ENCODE measurements at regions not wholly inside any gene's neighbourhood (a gene's known extent, or its start where the extent isn't known, plus 50 kb on each side); places are given as distances from the start of the nearest gene placed in this dataset.

DNA sequence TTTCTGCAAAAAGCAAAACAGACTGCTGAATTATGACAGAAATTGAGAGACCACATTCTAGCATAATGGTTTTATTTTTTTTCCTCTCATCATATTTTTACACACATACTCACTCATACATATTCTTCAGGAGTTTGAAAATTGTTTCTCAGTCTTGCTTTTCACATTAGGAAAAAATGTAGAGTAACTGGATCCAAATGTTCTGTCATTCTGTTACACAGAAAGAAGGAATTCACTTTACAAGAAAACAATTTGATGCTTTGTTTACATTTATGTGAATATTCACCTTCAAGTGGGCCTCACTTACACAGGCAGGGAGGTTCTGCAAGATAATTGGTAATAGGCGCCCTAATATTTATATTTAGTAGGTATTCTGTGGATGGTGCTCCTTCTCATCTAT is 82.0 kb downstream of the ARL4A start:
- Histone ChIP-seq H3K79me2 (ENCODE audit: low read length) (no peaks in the 10 kb centered on the region), H3K9ac (ENCODE audit: low read length) (no peak overlapping the region), H3K27me3 (ENCODE audit: low read length) (no peaks in the 10 kb centered on the region), H2AFZ (ENCODE audit: low read length) (no peak overlapping the region), H3K4me3 (ENCODE audit: low read length) (no peak overlapping the region), H3K9me3 (ENCODE audit: low read length) (no peaks in the 10 kb centered on the region), H4K20me1 (ENCODE audit: insufficient read depth, low read depth, low read length) (no peaks in the 10 kb centered on the region), H3K4me2 (ENCODE audit: low read depth, low read length, poor library complexity, severe bottlenecking) (no peak overlapping the region), H3K36me3 (ENCODE audit: insufficient read depth, low read length) (no peaks in the 10 kb centered on the region), H3K27ac (ENCODE audit: low read length) (no peak overlapping the region), H3K9me2 (replicated peaks; ENCODE audit: insufficient read depth, low read length) (no peaks in the 10 kb centered on the region), H3K4me1 (ENCODE audit: low read length) (no peaks in the 10 kb centered on the region)
- no peak for DNase-seq

DNA sequence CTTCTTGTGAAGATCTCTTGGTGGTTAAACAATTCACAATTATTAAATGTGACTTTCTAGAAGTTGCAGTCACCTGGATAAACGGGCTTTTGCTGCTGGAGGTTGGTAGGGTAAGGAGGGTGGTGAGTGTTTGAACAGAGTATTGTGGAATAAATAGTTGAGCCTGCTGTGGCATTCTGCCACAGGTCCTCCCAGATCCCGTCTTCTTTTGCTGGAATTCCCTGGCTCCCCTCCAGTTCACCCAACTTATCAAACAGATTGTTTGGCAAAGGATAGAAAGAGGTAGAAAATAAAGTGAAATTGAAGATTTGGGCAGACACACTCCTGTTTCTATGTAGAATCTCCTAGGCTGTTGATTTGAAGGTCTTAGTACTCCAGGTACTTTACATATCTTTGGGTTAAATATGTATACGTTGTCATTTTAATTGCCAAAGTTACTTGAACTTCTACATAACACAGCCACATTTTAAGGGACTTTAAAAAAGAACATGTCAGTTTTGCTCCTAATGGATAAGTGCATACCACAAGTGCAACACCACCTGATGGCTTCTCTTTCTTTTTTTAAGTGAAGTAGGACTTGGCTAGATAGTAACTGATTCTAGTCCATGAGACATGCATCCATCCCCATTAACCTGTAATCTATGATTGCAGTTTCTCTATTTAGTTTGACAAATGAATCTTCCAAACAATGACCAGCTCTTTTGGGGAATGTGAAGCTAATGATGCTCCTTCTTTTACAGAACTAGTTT is 83.0 kb downstream of the ARL4A start:
- no peak overlapping the region for H3K4me2 ChIP-seq (ENCODE audit: low read depth, low read length, poor library complexity, severe bottlenecking)
- H3K9me3 ChIP-seq (ENCODE audit: low read length), result no peaks in the 10 kb centered on the region
- no peak for DNase-seq
- H3K27me3 ChIP-seq (ENCODE audit: low read length), result no peaks in the 10 kb centered on the region
- no peak overlapping the region for H2AFZ ChIP-seq (ENCODE audit: low read length)
- H3K79me2 ChIP-seq (ENCODE audit: low read length), result no peaks in the 10 kb centered on the region
- no peaks in the 10 kb centered on the region for H3K9me2 ChIP-seq (replicated peaks; ENCODE audit: insufficient read depth, low read length)
- H3K9ac ChIP-seq (ENCODE audit: low read length), result no peak overlapping the region
- no peak overlapping the region for H3K27ac ChIP-seq (ENCODE audit: low read length)
- H3K36me3 ChIP-seq (ENCODE audit: insufficient read depth, low read length), result no peaks in the 10 kb centered on the region
- H3K4me3 ChIP-seq (ENCODE audit: low read length), result no peak overlapping the region
- H4K20me1 ChIP-seq (ENCODE audit: insufficient read depth, low read depth, low read length), result no peaks in the 10 kb centered on the region
- H3K4me1 ChIP-seq (ENCODE audit: low read length), result no peaks in the 10 kb centered on the region

DNA sequence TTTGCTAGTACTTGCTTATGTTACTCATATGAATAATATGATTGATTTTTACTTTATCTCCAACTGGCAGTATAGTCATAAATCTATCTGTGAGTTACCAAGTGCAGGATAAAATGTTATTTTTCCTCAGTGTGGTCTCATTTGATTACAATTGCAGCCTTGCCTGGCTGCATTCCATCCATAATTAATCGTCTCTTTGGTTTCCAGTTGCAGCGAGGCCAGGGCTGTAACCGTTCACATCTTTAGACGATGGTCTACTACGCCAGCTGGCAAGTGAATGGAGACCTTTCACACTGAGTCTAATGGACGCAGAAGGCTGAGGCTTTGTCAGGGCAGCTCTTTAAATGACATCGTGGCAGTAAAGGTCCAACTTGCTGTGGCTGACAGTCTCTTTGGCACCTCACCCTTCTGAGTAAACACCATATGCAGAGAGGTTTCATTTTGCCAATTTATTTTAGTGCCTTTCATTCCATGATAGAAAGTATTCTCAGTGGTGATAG is 84.0 kb downstream of the ARL4A start:
- Histone ChIP-seq H3K9me3 (ENCODE audit: low read length) (no peaks in the 10 kb centered on the region), H3K4me1 (ENCODE audit: low read length) (no peaks in the 10 kb centered on the region), H3K27ac (ENCODE audit: low read length) (no peak overlapping the region), H3K79me2 (ENCODE audit: low read length) (no peaks in the 10 kb centered on the region), H3K36me3 (ENCODE audit: insufficient read depth, low read length) (no peaks in the 10 kb centered on the region), H3K4me2 (ENCODE audit: low read depth, low read length, poor library complexity, severe bottlenecking) (no peak overlapping the region), H3K4me3 (ENCODE audit: low read length) (no peak overlapping the region), H3K27me3 (ENCODE audit: low read length) (no peaks in the 10 kb centered on the region), H4K20me1 (ENCODE audit: insufficient read depth, low read depth, low read length) (no peaks in the 10 kb centered on the region), H3K9me2 (replicated peaks; ENCODE audit: insufficient read depth, low read length) (no peaks in the 10 kb centered on the region), H3K9ac (ENCODE audit: low read length) (no peak overlapping the region), H2AFZ (ENCODE audit: low read length) (no peak overlapping the region)
- DNase-seq, result no peak

DNA sequence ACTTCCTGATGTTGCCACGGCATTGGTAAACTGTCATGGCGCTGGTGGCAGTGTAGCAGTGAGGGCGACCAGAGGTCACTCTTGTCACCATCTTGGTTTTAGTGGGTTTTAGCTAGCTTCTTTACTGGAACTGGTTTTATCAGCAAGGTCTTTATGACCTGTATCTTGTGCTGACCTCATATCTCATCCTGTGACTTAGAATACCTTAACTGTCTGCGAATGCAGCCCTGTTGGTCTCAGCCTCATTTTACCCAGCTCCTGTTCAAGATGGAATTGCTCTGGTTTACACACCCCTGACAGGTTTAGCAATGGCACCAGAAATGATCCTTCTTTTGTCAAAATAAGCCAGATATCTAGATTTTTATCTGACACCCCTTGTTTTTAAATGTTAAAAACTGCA is 85.3 kb downstream of the ARL4A start:
- no peaks in the 10 kb centered on the region for H3K27me3 ChIP-seq (ENCODE audit: low read length)
- no peaks in the 10 kb centered on the region for H3K4me1 ChIP-seq (ENCODE audit: low read length)
- DNase-seq, result no peak

DNA sequence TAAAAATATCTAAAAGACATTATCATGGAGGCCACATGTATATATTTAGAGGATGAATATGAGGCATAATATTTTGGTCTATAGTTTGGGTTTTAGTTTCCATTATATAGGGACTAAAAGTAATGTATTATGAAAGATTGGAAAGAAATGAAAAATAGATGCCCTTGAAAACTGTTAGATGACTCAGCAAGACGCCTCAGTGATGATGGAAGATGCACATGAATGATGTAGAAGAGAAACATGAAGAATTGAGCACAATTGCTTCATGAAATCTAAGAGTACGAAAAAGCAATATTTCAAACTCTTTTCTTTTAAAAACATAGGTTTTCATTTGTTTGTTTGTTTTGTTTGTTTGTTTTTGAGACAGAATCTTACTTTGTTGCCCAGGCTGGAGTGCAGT is 89.8 kb downstream of the ARL4A start:
- Histone ChIP-seq H3K4me2 (ENCODE audit: low read depth, low read length, poor library complexity, severe bottlenecking) (no peak overlapping the region), H3K4me1 (ENCODE audit: low read length) (no peaks in the 10 kb centered on the region), H3K79me2 (ENCODE audit: low read length) (no peaks in the 10 kb centered on the region), H3K27me3 (ENCODE audit: low read length) (no peaks in the 10 kb centered on the region), H3K36me3 (ENCODE audit: insufficient read depth, low read length) (no peaks in the 10 kb centered on the region), H3K9ac (ENCODE audit: low read length) (no peak overlapping the region), H2AFZ (ENCODE audit: low read length) (no peak overlapping the region), H4K20me1 (ENCODE audit: insufficient read depth, low read depth, low read length) (no peaks in the 10 kb centered on the region), H3K9me3 (ENCODE audit: low read length) (no peaks in the 10 kb centered on the region), H3K27ac (ENCODE audit: low read length) (no peak overlapping the region), H3K9me2 (replicated peaks; ENCODE audit: insufficient read depth, low read length) (no peaks in the 10 kb centered on the region), H3K4me3 (ENCODE audit: low read length) (no peak overlapping the region)
- no peak for DNase-seq

More for the DNA sequence above, 85.3 kb downstream of the ARL4A start:
- H2AFZ ChIP-seq (ENCODE audit: low read length), result no peak overlapping the region
- no peak overlapping the region for H3K4me2 ChIP-seq (ENCODE audit: low read depth, low read length, poor library complexity, severe bottlenecking)
- H3K9me3 ChIP-seq (ENCODE audit: low read length), result no peaks in the 10 kb centered on the region
- H3K4me3 ChIP-seq (ENCODE audit: low read length), result no peak overlapping the region
- no peaks in the 10 kb centered on the region for H3K79me2 ChIP-seq (ENCODE audit: low read length)
- no peaks in the 10 kb centered on the region for H3K36me3 ChIP-seq (ENCODE audit: insufficient read depth, low read length)
- H4K20me1 ChIP-seq (ENCODE audit: insufficient read depth, low read depth, low read length), result no peaks in the 10 kb centered on the region
- H3K9me2 ChIP-seq (replicated peaks; ENCODE audit: insufficient read depth, low read length), result no peaks in the 10 kb centered on the region
- H3K27ac ChIP-seq (ENCODE audit: low read length), result no peak overlapping the region
- no peak overlapping the region for H3K9ac ChIP-seq (ENCODE audit: low read length)

DNA sequence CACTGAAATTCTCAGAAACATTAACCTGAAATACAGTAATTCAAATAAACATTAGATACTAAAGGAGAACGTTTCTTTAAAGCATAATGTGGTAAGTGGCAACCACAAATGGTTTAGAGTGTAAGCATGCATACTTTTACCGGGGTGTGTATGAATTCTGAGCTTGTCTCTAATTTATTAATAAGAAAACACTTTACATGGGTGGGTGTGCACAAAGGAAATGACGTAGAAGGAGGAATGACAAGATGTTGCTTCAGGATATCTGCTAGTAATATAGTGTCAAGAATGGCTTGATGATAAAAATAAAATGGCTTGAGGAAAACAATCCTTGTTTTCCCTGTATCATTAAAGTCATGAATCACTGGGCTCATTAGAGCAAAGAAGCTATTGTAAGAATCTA is 92.5 kb downstream of the ARL4A start:
- Histone ChIP-seq H3K9me3 (ENCODE audit: low read length) (no peaks in the 10 kb centered on the region), H2AFZ (ENCODE audit: low read length) (no peak overlapping the region)

DNA sequence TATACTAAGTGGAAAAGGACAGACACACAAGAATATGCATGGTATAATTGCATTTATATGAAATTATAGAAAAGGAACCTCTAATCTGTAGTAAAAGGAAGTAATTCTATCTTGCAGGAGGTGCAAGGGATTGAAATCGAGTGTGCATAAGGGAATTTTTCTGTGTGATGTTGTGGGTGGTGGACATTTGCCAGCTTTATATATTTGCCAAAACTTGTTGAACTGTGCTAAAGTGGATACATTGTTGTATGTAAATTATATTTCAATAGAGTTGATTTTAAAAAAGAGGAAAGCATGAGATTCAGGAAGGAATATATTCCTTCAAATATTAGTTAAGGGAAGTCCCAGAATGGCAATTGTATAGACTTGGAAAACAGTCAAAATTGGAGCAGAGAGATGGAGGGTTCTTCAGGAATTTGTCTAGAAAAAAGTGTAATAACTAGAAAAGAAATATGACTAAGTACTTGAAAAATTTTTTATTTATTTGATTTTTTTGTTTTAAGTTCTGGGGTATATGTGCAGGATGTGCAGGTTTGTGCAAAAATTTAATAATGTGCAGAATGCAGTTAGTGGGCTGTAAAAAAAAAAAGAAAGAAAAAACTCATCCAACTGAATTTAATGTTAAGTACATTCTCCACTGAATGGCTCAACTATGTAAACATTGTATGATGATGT is 96.1 kb downstream of the ARL4A start:
- Histone ChIP-seq H3K4me2 (ENCODE audit: low read depth, low read length, poor library complexity, severe bottlenecking) (no peak overlapping the region), H3K27me3 (ENCODE audit: low read length) (no peaks in the 10 kb centered on the region), H3K79me2 (ENCODE audit: low read length) (no peaks in the 10 kb centered on the region), H3K9ac (ENCODE audit: low read length) (no peak overlapping the region), H3K4me1 (ENCODE audit: low read length) (no peaks in the 10 kb centered on the region), H4K20me1 (ENCODE audit: insufficient read depth, low read depth, low read length) (no peaks in the 10 kb centered on the region), H3K9me2 (replicated peaks; ENCODE audit: insufficient read depth, low read length) (no peaks in the 10 kb centered on the region), H3K9me3 (ENCODE audit: low read length) (no peaks in the 10 kb centered on the region), H3K36me3 (ENCODE audit: insufficient read depth, low read length) (no peaks in the 10 kb centered on the region), H2AFZ (ENCODE audit: low read length) (no peak overlapping the region), H3K4me3 (ENCODE audit: low read length) (no peak overlapping the region), H3K27ac (ENCODE audit: low read length) (no peak overlapping the region)
- no peak for DNase-seq

More for the DNA sequence above, 92.5 kb downstream of the ARL4A start:
- Histone ChIP-seq H3K4me3 (ENCODE audit: low read length) (no peak overlapping the region), H3K9me2 (replicated peaks; ENCODE audit: insufficient read depth, low read length) (no peaks in the 10 kb centered on the region), H4K20me1 (ENCODE audit: insufficient read depth, low read depth, low read length) (no peaks in the 10 kb centered on the region), H3K27ac (ENCODE audit: low read length) (no peak overlapping the region), H3K27me3 (ENCODE audit: low read length) (no peaks in the 10 kb centered on the region), H3K79me2 (ENCODE audit: low read length) (no peaks in the 10 kb centered on the region), H3K4me2 (ENCODE audit: low read depth, low read length, poor library complexity, severe bottlenecking) (no peak overlapping the region), H3K36me3 (ENCODE audit: insufficient read depth, low read length) (no peaks in the 10 kb centered on the region), H3K9ac (ENCODE audit: low read length) (no peak overlapping the region), H3K4me1 (ENCODE audit: low read length) (no peaks in the 10 kb centered on the region)
- no peak for DNase-seq

DNA sequence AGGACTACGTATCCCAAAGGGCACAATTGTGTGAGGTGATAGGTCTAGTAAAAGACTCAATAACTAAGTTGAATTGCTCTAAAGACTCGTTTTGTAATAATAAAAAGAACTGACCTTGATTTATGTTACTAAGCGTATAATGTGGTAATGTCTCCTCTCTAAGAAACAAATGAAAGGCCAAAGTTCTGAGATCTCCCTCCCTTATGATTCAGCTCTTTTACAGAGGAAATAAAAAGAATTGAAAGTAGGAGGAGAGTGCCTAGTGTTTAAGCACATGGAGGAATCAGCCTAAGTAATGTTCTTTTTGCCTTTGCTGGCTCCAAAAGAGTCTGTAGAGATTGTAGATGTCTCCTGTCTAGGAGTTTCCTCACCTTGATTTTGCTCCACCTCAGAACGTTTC is 98.0 kb downstream of the ARL4A start:
- Histone ChIP-seq H3K79me2 (ENCODE audit: low read length) (no peaks in the 10 kb centered on the region), H3K4me2 (ENCODE audit: low read depth, low read length, poor library complexity, severe bottlenecking) (no peak overlapping the region), H3K27ac (ENCODE audit: low read length) (no peak overlapping the region), H2AFZ (ENCODE audit: low read length) (no peak overlapping the region), H3K36me3 (ENCODE audit: insufficient read depth, low read length) (no peaks in the 10 kb centered on the region), H3K9ac (ENCODE audit: low read length) (no peak overlapping the region), H3K27me3 (ENCODE audit: low read length) (no peaks in the 10 kb centered on the region), H3K4me1 (ENCODE audit: low read length) (no peaks in the 10 kb centered on the region), H3K4me3 (ENCODE audit: low read length) (no peak overlapping the region), H4K20me1 (ENCODE audit: insufficient read depth, low read depth, low read length) (no peaks in the 10 kb centered on the region), H3K9me3 (ENCODE audit: low read length) (no peaks in the 10 kb centered on the region), H3K9me2 (replicated peaks; ENCODE audit: insufficient read depth, low read length) (no peaks in the 10 kb centered on the region)
- DNase-seq, result no peak
